ENCODE measurements at regions not wholly inside any gene's neighbourhood (a gene's known extent, or its start where the extent isn't known, plus 50 kb on each side); places are given as distances from the start of the nearest gene placed in this dataset.

DNA sequence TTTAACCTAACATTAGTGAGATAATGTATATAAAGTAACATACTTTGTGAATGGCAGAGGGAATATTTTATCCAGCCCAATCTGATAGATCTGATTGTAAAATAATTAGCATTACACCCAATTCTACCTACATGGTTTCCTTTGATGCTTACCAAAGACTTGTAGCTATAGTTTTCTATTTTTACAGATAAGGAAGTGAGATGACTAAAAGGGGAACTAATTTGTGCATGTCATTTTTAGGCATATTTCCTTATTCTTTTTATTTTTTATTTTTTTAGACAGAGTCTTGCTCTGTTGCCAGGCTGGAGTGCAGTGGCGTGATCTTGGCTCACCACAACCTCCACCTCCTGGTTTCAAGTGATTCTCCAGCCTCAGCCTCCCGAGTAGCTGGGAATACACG lies 793.7 kb upstream of the LRRC4C start:
- TF ChIP-seq, protein P1, sequence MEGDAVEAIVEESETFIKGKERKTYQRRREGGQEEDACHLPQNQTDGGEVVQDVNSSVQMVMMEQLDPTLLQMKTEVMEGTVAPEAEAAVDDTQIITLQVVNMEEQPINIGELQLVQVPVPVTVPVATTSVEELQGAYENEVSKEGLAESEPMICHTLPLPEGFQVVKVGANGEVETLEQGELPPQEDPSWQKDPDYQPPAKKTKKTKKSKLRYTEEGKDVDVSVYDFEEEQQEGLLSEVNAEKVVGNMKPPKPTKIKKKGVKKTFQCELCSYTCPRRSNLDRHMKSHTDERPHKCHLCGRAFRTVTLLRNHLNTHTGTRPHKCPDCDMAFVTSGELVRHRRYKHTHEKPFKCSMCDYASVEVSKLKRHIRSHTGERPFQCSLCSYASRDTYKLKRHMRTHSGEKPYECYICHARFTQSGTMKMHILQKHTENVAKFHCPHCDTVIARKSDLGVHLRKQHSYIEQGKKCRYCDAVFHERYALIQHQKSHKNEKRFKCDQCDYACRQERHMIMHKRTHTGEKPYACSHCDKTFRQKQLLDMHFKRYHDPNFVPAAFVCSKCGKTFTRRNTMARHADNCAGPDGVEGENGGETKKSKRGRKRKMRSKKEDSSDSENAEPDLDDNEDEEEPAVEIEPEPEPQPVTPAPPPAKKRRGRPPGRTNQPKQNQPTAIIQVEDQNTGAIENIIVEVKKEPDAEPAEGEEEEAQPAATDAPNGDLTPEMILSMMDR (IDR thresholded peaks at IDR 0.05) = no peak
- TF ChIP-seq POLR2A (IDR thresholded peaks at IDR 0.05) = no peak

Data from transverse colon (tissue), 3 donors.